Pancreas (tissue), 10 donors: ENCODE measurements at regions not wholly inside any gene's neighbourhood (a gene's known extent, or its start where the extent isn't known, plus 50 kb on each side); places are given as distances from the start of the nearest gene placed in this dataset.
"Not testable (repeated sequence)": the region's sequence is repeated elsewhere in the genome, so short reads cannot be mapped to it uniquely, and the experiment has no call there.

Experiments used
- ATAC-seq, 4 donors: fragments of 200-7000 bp; cut with Tn5 transposase; one replicate each; pipeline versions ENCODE4 v1.8.0 to v1.9.1; 2020; ENCODE audit warnings: mild to moderate bottlenecking in 4 of 4, moderate library complexity in 4 of 4
- DNase-seq, 6 donors: peaks; one replicate each; pipeline ENCODE4 v3.0.0-alpha.2; 2020
- FAIRE-seq: peaks from 2 replicates; lab custom pipeline; 2012; peaks lifted over from hg19 to GRCh38; lab: Jason Lieb, UNC
- H3K27ac ChIP-seq, 4 donors: fragments of 200-600 bp; sonication (generic); 1 replicate in 3 of 4; 2 replicates in 1 of 4; pipeline versions ENCODE4 v1.5.0 to v1.8.0; 2020
- H3K27me3 ChIP-seq, 4 donors: fragments of 200-600 bp; one replicate each; pipeline ENCODE4 v1.8.0; 2021
- H3K36me3 ChIP-seq, 3 donors: fragments of 200-600 bp; sonication (generic) in 1 of 3; one replicate each; pipeline versions ENCODE4 v1.5.0 to v1.8.0; 2020 to 2021
- H3K4me1 ChIP-seq, 3 donors: fragments of 200-600 bp; one replicate each; pipeline ENCODE4 v1.8.0; 2021
- H3K4me3 ChIP-seq, 4 donors: fragments of 200-600 bp; sonication (generic) in 2 of 4; one replicate each; pipeline versions ENCODE4 v1.5.0 to v1.8.0; 2020 to 2021
- H3K9me3 ChIP-seq, 4 donors: fragments of 200-600 bp; one replicate each; pipeline ENCODE4 v1.8.0; 2021
- CTCF ChIP-seq, 4 donors: fragments of 200-600 bp; sonication (generic) in 3 of 4; IDR thresholded peaks; one replicate each; pipeline versions ENCODE4 v1.5.0 to v1.8.0; 2021; ENCODE audit warnings: antibody characterized with exemption in 4 of 4
- WGBS, 2 donors: extraction: QIAGEN DNeasy Blood & Tissue Kit; methylation state at CpG; one replicate each; pipeline ENCODE4 v1.1.7; 2013; 5-methylcytosine and 5-hydroxymethylcytosine counted together
- intact Hi-C, 3 donors: fragments of 100-400 bp; cut with DNase I; formaldehyde crosslinking; loops; one replicate each; pipeline versions ENCODE4 v1.11.1 to v1.14.2; 2022
- donor health status: healthy with polysubstance abuse.
- donor health status: DM: no; HTN: no; CAD: no; lungs with moderate emphysema.
- donor health status: DM: no; HTN: no; CAD: no.
- donor health status: control.
- donor health status: control.
- donor health status: Bipolar disorder and iron deficiency.
- donor health status: DM: yes; HTN: yes; CAD: no.
- donor health status: DM: no; HTN: no; CAD: no.
- donor health status: DM: no; HTN: no; CAD: no.
- donor health status: DM: yes; HTN: yes; CAD: no.

- DNase-seq (peak in 2 of 6 donors; percentile 12 to 41), ATAC-seq (peak in 1 of 4 donors; percentile 22)
- peaks cover 0 to 7% (median 0%) of the 10 kb centered on the region in 4 donors for H3K27me3 ChIP-seq
Observed at GRCh38 chr7:53218730-53219504, 183.5 kb downstream of the POM121L12 start.

GRCh38 chr7:53229202-53229601 is 193.8 kb downstream of the POM121L12 start:
- Histone ChIP-seq H3K9me3 (no peaks in the 10 kb centered on the region), H3K36me3 (no peaks in the 10 kb centered on the region), H3K4me1 (no peaks in the 10 kb centered on the region), H3K27me3 (no peaks in the 10 kb centered on the region), H3K4me3 (no peak overlapping the region), H3K27ac (no peak overlapping the region)
- 41 to 55% methylated on average over 4 of the region's 4 CpGs for WGBS, 2 donors
- intact Hi-C loops, result no loop called here
- DNase-seq, result no peak
- ATAC-seq, result no peak
- no peak for TF ChIP-seq CTCF (IDR thresholded peaks at IDR 0.05)
- FAIRE-seq, result no peak

More at GRCh38 chr7:53218730-53219504, 183.5 kb downstream of the POM121L12 start:
- Histone ChIP-seq H3K36me3 (no peaks in the 10 kb centered on the region), H3K9me3 (no peaks in the 10 kb centered on the region), H3K4me1 (no peaks in the 10 kb centered on the region), H3K4me3 (peak overlapping the region in 1 of 4 donors; percentile 22), H3K27ac (no peak overlapping the region)
- no peak for TF ChIP-seq CTCF (IDR thresholded peaks at IDR 0.05)
- 5 to 9% methylated on average over 46 of the region's 46 CpGs for WGBS, 2 donors
- no peak for FAIRE-seq
- intact Hi-C loops, result no loop called here

GRCh38 chr7:53237344-53237913 is 202.0 kb downstream of the POM121L12 start:
- no peak for DNase-seq
- H3K36me3 ChIP-seq, result no peaks in the 10 kb centered on the region
- 26 to 32% methylated on average over 4 of the region's 4 CpGs for WGBS, 2 donors
- intact Hi-C loops, result no loop called here
- FAIRE-seq, result no peak
- no peaks in the 10 kb centered on the region for H3K4me1 ChIP-seq
- ATAC-seq, result no peak
- H3K27ac ChIP-seq, result no peak overlapping the region
- no peaks in the 10 kb centered on the region for H3K27me3 ChIP-seq
- no peak overlapping the region for H3K4me3 ChIP-seq
- no peak for TF ChIP-seq CTCF (IDR thresholded peaks at IDR 0.05)
- no peaks in the 10 kb centered on the region for H3K9me3 ChIP-seq

- intact Hi-C loops, result no loop called here
- no peak for TF ChIP-seq CTCF (IDR thresholded peaks at IDR 0.05)
- no peak for FAIRE-seq
Observed at GRCh38 chr7:53238021-53238605, 202.7 kb downstream of the POM121L12 start.

GRCh38 chr7:53239151-53239550 is 203.7 kb downstream of the POM121L12 start:
- H3K9me3 ChIP-seq, intact Hi-C loops, H3K4me3 ChIP-seq, ATAC-seq, H3K27me3 ChIP-seq, H3K27ac ChIP-seq, FAIRE-seq, DNase-seq, H3K36me3 ChIP-seq, H3K4me1 ChIP-seq: not testable (repeated sequence)
- WGBS, 2 donors, result 33 to 47% methylated on average over 7 of the region's 7 CpGs

More at GRCh38 chr7:53238021-53238605, 202.7 kb downstream of the POM121L12 start:
- Histone ChIP-seq H3K4me3 (no peak overlapping the region), H3K27ac (no peak overlapping the region), H3K36me3 (no peaks in the 10 kb centered on the region), H3K27me3 (no peaks in the 10 kb centered on the region), H3K9me3 (no peaks in the 10 kb centered on the region), H3K4me1 (no peaks in the 10 kb centered on the region)
- no peak for DNase-seq
- WGBS, 2 donors, result 56 to 76% methylated on average over 6 of the region's 6 CpGs
- ATAC-seq, result no peak
